ENCODE measurements at regions not wholly inside any gene's neighbourhood (a gene's known extent, or its start where the extent isn't known, plus 50 kb on each side); places are given as distances from the start of the nearest gene placed in this dataset.
A peak's percentile ranks its signal among the peaks of the same experiment; 100 is the strongest.

DNA sequence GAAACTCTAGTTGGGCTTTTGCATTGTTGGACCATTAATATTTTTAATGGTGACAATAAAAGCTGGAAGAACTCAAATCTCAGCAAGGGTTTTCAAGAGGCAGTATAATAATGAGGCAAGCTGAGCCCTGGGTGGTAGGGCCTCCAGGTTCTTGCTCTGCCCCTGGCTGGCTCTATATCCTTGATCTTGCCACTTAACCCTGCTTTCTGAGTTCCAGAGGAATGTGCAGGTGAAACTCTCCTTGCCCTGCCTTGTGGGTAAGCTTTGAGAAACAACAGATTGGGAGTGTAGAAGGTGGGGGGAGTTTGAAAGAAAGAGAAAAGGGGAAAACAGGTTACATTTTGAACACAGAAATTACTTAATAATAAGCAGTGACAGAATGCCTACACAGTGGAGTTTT lies 103.3 kb upstream of the MAP4K3 start:
- no peak for DNase-seq

DNA sequence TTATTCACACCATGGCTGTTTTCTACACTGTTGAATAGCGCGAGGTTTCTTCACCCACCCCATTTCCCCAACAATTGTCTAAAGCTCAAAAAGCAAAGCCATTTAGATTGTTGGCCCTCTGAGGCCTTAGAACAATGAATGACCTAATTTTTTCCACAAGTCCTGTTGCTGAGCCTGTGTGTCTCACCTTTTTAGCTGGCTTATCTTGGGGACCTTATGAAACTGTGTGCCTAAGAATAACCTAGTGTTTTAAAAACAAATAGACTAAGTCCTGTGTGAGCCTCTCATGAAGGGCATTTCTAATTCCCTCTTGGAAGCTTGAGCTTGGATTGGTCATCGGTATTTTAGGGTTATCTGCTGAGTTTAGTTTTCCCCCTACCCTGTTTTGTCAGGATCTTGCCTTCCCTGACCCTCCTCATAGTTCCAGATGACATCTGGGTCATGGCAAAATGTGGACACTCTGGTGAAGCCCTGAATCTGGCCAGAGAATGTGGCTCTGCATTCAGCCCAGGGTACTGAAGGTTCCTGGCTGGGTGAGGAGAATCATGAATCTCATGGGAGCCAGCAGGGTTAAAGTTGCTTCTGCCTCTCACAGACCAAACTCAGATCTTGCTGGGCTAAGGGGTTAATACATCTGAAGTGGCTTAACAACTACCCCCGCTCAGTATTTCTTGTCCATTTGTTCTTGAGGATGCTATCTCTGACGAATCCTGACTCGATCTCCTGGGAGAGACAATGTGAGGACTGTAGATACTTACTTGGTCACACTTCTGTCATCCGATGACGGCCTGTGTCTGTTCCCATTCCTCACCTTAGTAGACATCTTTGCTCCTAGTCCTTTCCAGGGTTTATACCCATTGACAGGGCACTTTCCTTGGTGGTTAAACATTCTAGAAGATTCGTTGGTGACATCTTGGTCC lies 104.2 kb upstream of the MAP4K3 start:
- DNase-seq: no peak

DNA sequence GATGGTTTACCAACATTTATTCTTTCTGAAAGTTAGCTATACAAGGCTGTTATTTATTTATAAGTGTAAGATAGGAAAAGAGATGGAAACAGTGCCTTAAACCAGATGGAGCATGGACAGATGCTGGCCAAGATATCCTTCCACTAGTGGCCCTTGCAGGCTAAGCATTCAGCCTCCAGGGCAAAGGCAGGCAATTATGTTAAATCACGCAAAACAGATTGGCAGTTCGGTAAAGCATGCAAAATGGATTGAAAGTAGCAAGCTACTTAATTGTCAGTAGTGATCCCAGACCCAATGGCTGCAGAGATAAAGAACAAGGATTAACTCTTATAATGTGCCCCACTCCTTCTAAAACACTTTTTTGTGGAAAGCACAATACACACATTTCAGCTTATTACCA lies 105.4 kb upstream of the MAP4K3 start:
- DNase-seq: no peak

DNA sequence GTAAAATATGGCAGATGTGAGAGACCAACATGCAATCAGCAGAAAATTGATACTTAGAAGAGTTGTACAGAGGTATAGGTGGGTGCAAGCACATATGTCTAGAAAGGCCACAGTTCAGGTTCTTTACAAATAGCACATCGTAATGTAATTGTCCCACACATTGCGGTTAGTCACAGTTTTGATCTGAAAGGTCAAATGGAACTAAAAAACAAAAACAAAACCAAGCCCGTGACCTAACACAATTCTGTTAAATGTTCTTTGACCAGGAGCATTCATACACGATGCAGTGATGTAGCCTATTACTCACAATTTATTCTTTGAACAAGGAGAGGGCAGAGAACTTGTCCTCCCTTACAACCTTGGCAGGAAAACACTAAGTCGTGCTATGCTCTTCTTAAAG lies 108.9 kb upstream of the MAP4K3 start:
- no peak for DNase-seq

DNA sequence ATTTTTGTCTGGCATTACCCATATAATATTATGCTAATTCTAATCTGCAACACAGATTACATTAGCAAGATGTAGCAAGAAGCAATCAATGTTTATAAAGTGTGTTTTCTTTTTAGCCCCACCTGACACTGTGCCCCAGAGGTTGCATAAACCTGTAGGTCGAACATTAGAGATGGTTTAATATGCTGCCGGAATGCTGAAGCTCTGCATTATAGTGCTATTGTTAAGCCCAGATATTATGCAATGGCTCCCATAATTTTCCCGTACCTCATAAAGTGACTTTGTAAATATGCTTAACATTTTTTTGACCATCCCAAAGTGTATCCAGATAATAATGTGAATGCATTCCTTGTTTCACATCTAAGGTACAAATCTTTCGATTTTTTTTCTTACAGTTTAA lies 109.3 kb upstream of the MAP4K3 start:
- no peak for DNase-seq

DNA sequence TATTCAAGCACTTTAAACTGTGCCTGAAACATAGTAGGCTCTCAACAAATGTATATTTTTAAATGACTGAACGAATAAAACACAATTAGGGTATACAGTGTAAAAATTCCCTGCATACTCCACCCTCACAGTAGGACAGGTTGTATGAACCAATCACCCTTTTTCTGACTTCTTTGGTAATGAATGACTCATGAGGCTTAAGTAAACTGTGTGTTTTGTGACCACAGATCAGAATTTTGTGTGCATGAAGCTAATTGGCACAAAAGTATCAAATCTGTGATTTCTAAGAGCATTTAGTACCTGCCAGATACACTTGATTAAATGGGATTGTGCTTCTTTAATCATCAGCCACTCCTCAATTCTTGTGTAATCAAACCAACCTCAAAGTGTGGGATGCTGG lies 109.9 kb upstream of the MAP4K3 start:
- peak; percentile 54 for DNase-seq

DNA sequence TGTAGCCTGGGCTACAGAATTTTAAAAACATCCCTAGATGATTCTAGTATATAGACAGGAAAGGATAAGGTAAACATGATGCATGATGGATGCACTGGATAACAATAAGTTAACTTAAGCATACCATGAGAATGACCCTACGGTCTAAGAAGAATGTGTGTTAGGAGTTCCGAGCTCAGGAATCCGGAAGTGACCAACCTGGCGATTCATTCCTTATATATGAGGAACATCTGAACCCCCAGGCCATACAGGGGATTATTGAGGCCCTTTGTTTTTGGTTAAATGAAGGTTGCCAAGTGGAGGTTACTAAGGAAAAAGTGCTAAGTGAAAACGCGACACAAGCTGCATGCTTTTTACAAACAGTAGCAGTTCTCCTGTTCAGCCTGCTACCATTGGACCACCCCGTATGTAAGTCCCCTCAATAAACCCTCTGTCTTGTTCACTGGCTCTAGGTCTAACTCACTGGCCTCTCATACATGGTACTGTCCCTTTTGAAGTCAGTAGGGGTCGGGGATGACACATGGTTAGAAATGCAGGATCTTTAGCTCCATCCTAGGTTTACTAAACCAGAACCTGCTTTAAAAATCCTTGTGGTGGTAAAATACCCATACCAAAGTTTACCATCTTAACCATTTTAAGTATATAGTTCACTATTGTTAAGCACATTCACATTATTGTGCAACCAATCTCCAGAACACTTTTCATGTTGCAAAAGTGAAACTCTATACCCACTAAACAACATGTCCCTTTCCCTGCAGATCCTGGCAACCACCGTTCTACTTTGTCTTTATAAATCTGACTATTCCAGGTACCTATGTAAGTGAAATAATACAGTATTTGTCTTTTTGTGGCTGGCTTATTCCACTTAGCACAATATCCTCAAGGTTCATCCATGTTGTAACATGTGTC lies 111.0 kb upstream of the MAP4K3 start:
- peak; percentile 64 for DNase-seq

DNA sequence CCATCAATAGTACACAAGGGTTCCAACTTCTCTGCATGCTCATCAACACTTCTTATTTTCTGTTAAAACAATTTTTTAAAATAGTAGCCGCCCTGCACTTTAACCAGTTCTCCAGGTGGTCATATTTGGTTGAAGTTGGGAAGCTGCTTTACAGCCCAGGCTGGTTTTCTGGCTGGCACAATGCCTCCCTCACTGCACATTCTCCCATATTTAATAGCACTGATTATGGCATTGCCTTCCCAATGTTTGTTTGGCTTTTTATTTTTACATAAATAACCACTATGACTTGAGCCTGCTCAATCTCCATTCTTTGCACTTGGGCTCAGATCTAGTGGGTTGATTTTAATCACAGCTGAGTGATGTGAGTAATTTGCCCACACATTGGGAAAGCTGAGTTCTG lies 111.9 kb upstream of the MAP4K3 start:
- no peak for DNase-seq

DNA sequence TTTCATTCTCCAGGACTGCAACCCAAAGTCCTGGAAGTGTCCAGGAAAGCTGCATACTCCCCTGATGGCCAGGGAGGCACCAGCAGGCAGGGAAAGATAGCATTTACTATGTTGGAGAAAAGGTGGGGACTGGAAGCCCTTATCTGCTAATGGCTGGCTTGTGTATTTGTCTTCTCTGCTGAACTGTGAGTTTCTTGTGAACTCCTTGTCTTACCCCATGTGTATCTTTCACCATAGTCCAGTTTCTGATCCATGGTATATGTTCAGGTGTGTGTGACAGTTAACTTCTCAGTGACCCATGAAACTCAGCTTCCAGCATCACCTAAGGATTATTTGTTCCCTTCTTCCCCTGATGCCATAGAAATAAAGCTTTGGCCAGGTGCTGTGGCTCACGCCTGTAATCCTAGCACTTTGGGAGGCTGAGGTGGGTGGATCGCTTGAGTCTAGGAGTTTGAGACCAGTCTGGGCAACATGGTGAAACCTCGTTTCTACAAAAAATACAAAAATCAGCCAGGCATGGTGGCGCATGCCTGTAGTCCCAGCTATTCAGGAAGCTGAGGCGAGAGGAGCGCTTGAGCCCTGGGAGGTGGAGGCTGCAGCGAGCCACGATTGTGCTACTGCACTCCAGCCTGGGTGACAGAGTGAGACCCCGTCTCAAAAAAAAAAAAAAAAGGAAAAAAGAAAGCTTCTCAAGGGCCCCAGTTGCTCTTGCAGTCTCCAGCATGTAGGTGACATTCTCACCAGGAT lies 112.8 kb upstream of the MAP4K3 start:
- DNase-seq: no peak

DNA sequence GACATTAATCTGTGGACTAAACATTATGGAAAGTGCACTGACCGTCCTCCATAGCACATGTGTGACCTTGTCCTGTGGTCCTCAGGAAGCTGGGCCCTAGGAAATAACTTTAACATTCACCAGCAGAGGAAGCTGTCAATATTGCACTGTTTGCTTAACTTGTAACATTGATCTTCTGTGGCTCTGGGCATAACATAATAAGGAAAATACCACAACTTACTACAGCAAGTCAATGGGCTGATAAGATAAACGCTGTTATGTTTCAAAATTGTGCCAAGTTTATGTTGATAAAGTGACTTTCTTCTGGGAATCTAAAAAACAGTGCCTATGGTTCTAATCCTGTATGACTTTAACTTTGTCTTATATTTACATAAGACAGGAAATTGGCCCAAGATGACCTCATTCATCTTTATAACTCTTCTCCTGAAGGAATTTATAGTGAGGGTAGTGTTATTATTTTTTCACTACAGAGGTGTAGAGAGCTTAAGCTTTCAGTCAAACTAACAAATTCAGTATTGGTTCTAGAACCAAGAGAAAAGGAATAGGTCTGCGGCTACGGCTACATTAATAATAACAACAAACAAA lies 113.7 kb upstream of the MAP4K3 start:
- DNase-seq: peak; percentile 10

DNA sequence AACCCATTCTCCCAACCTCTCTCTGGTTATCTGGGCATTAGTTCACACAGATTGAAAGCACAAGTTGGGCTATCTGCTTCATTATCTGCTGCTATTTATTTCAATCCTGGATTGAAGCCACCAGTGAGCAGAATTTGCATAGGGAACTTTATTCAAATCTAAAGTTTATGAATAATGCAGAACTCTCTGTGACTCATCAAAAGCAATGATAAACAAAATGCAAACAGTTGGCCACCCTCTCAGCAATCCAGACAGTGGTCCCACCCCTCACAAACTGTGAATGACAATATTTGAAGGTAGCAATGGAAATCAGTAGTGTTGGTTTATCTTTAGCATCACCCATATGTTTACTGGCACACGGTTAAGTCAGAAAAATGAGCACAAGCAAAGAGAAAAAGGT lies 106.8 kb upstream of the TMEM178A start:
- no peak for DNase-seq

DNA sequence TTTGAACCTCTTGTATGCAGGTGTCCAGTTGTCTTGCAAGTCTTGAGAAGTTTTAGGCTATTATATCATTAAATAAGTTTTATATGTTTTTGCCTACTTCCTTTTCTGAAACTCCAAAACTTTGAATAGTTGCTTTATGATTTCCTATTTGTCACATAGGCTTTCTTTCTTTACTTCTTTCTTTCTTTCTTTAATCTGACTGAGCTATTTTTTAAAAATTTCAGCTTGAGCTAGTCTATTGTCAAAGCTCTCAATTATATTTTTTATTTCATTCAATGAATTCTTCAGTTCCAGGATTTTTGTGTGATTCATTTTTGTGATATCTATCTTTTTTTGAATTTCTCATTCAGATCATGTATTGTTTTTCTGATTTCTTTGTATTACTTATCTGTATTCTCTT lies 102.1 kb upstream of the TMEM178A start:
- DNase-seq: no peak

DNA sequence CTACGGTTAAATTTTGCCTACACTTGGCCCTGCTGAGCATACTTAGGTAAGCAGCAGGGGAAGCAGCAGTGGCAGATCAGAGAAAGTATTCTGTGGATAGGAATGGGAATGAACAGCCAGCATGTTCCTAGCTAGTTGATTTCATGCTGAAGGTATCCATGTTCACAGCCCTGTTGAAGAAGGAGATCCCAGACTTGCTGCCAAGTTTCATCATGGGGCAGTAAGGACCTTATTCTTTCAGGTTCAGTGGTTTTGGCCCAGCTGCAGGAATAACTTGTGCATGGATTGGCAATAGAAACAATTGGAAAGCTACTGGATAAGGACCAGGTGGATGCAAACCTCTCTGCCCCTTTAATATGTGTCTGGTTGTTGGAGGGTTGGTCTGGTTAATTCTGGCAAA lies 98.2 kb upstream of the TMEM178A start:
- no peak for DNase-seq

DNA sequence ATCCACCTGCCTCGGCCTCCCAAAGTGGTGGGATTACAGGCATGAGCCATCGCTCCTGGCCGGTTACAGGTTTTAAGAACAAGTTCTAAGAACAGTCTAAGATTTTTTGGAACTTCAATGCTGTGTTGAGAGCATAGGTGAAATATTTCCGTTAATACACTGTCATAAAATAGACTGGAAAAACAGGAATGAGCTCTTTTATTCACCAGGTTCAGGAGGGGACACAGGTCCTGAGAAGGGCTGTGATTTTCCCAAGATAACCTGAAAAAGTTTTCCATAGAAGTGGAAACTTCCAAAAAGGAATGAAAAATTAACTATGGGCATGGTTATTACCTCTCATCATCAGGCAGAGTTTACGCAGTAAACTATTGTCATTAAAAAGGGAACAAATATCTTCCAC lies 97.6 kb upstream of the TMEM178A start:
- no peak for DNase-seq

DNA sequence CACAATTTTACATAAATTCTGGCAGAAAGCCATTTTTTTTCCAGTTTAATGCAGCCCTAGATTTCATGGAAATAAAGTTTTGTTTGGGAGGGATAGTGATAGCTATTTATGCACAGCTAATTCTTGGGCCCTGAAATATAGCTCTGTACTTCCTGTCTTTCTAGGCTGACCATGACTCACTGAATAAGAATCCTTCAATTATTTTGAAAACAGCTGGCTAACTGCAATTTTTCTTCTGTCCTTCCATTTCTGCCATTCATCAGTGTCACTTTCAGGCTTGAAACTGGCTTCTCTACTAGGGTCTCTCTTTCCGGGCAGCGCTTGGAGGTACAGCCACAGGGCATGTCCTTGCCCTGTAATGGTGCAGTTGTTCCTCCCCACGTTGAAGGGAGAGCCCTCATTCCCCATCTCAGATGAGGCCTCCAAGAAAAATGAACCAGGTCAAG lies 97.1 kb upstream of the TMEM178A start:
- DNase-seq: peak; percentile 89

DNA sequence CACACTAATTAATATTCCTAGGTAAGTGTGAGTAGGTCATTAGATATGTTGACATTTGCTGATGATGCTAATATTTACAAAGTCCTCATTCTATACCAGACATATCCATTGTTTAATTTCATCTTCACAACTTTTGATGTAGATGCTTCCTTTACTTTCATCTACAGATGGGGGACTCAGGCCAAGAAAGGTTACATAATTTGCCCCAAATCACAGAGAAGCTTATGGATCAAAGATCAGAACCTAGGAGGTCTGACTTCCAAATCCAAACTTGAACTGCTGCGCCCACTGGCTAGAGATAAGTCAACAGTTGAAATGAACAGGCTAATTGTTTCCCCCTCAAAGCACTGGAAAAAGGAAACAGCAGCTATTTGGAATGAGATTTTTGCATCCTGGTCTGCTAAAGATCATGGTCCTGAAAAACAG lies 95.6 kb upstream of the TMEM178A start:
- no peak for DNase-seq

DNA sequence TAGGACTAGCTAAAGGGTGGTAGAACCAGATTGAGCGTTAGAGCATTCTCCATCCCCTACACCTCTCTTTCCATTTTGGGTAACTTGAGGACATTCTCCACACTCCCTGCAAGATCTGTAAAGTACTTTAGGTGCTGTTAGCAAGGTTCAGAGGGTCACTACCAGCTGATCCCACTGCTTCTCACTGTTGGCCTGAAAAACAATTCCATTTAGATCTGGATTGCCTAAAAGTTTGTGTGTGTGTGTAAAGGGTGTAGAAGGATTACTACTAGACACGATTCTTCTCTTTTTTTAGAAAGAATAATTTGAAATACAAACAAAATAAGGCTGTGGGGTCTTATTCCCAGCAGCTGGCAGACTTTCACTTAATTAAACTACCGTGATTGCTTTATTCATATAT lies 95.1 kb upstream of the TMEM178A start:
- DNase-seq: no peak

DNA sequence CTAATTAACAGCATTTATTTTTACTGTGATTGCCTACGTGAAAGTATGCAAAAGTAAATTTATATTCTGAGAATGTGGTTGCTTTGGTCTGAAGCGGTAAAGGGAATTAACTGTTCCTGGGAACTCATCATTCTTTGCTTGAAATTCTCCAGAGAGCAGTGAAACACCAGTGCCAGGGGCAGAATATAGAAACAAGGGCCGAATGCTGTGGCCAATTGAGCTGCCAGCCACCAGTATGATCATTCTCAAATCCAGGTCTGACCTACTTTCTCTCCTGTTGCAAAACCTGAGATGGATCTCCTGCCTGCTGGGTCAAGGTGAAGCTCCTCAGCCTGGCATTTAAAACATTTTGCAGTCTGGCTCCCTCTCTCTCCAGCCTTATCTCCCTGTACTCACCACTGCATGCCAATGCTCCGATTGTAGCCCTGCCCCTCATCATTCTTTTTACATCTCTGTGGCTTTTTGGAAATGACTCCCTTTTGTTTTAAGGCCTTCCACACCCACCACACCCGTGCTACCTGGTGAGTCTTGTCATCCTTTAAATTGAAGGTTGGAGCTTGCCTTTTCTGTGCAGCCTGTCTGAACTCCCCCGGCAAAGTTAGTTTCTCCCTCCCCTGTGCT lies 94.5 kb upstream of the TMEM178A start:
- DNase-seq: no peak

DNA sequence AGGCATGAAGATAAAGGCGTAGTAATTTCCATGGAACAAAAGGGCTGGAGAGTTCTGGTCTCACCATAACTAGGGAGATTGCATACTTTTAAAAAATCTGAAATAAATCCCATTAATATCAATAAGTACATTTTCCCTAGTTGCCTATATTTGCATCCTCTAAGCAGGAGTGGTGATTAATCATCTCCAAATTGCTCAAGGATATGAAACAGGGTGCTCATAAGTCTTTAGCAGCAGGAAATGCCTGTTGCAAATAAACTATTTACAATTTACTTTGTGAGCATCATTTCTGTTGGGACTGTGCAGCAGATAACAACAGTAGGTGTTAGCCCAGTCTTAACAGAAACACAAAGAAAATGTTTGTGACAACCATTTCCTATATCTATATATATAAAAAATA lies 92.4 kb upstream of the TMEM178A start:
- no peak for DNase-seq

DNA sequence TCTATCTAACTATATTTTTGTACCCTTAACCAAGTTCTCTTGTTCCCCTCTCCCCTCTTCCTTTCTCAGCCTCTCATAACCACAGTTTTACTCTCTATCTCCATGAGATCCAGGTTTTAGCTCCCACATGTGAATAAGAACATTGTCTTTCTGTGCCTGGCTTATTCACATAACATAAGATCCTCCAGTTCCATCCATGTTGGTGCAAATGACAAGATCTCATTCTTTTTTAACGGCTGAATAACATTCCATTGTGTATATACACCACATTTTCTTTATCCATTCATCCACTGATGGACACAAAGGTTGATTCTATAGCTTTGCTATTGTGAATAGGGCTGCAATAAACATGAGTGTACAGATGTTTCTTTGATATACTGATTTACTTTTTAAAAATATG lies 83.9 kb upstream of the TMEM178A start:
- no peak for DNase-seq

DNA sequence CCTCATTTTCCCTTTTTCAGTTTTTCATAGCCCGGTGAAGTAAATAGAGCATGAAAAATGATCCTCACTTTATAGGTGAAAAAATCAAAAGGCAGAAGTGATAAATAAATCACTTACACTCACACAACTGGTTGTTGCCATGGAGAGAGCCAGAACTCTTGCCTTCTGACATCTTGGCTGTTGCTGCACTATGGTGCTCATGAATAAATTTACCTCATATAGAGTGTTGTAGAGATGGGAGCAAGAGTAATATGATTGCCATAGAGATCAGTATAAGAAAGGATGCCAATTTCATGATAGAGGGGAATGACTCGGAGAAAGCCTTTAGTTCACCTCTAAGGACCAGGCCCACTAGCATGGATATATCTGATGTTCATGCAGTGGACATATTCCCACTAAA lies 82.5 kb upstream of the TMEM178A start:
- DNase-seq: no peak

DNA sequence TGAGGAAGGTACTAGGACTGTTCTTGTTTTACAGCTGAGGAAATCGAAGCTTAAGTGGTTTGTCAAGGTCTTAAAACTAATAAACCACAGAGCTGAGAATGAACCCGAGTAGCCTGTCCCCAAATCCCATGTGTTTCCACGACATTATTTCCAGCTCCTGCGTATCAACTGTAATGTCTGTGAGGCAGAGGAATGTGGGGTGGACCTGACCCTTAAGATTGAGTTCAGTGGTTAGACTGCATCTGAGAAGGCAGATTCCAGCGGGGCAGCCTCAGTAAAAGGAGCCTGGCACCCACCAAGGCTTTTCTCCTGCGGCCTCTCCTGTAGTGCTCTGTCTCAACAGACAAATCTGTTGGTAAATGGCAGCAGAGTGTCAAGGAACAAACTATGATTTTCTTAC lies 81.9 kb upstream of the TMEM178A start:
- DNase-seq: no peak
